SHP77 (cell line): ENCODE measurements at regions not wholly inside any gene's neighbourhood (a gene's known extent, or its start where the extent isn't known, plus 50 kb on each side); places are given as distances from the start of the nearest gene placed in this dataset.

Source experiments
- DNase-seq, 2 experiments: peaks; one replicate each; lab custom pipeline; 2025; lab: John Stamatoyannopoulos, UW

DNA sequence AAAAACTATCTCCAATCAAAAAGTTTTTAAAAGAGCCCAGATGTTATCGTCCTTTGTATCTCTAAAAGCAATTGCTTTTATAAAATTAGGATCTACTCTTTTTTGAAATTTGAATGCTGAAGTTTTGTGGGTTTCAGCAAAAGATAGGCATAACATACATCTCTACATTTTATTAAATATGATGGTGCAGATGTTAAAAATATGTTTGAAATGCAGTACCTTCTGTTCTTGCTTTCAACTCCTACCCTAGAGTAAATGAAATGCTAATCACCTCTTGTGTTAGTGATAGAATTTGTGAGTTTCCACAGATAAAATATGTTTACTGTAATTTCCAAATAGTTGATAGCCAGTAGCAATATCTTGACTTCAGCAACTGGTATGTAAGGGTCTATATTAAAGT is 95.7 kb upstream of the VPREB1 start:
- no peak for DNase-seq

- no peak for DNase-seq
Observed at GRCh38 chr22:22144858-22145257, 99.7 kb upstream of the VPREB1 start.

- no peak for DNase-seq
Observed at GRCh38 chr22:22143448-22143847, 101.1 kb upstream of the VPREB1 start.

DNA sequence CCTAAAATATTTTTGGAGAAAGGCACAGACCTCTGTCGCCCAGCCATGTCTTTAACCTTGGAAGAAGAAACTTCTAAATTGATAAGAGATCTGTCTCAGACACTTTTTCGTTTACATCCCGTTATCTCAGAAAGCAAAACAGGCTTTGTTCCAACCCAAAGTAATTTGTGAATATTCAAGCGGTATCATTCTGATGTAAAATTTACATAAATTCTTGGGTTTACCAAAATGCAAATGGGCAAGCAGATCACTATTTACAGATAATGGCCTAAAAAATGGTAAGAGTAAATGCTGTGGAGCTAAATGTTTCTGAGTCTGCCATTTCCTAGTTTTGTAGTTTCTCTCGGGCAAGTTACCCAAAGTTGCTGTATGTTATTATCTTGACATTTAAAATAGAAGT is 101.9 kb upstream of the VPREB1 start:
- DNase-seq = no peak

GRCh38 chr22:22141771-22142591 is 102.6 kb upstream of the VPREB1 start:
- no peak for DNase-seq

DNA sequence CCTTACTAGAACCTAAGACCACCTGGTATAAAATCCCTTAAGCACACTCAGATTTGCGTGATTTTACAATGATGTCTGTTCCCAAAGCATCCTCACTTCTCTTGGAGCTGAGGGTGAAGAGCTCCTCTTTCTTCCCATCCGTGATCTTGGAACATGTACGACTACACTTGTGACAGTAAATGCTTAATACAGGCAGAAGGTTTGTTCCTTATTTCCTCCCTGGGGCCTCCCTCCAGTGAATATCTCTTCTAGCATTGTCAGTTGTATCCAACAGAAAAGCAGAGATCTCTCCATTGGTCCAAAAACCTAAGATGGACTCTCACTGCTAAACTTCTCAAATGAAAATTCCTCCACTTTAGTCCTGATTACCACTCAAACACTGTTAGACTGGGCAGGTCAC is 103.6 kb upstream of the VPREB1 start:
- DNase-seq = no peak

DNA sequence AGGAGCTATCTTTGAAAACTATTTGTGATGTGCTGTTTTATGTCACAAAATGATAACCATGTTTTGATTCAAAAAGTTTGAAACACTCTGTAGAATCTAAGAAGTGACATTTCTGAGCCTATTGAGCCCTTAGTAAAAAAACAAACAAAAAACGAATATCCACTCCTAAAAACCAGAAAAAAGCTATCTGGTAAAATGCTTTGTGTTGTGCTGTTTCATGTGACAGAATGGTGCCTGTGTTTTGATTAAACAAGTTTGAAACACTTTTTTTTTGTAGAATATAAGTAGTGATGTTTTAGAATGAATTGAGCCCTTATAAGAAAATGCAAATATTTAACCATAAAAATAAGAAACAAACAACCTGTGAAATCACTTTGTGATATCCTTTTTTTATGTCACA is 105.2 kb upstream of the VPREB1 start:
- no peak for DNase-seq

DNA sequence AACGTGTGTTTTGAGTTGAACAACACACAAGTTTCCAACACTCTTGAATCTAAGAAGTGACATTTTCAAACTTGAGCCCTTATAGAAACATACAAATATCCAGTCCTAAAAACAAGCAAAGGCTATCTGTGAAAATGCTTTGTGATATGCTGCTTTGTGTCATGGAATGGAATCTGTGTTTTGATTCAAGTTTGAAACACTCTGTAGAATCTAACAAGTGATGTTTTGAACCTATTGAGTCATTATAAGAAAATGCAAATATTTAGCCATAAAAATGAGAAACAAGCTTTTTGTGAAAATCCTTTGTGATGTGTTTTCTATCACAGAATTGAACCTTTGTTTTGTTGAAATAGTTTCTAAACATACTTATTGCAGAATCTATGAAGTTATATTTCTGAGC is 105.7 kb upstream of the VPREB1 start:
- DNase-seq = no peak

DNA sequence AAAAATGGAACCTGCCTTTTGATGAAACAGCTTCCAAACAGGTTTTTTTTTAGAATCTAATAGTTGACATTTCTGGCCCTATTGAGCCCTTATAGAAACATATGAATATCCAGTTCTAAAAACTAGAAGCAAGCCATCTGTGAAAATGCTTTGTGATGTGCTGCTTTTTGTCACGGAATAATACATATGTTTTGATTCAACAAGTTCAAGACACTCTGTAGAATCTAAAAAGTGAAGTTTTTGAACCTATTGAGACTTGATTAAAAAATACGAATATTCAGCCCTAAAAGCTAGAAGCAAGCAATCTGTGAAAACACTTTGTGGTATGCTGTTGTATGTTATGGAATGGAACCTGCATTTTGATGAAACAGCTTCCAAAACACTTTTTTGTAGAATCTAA is 106.7 kb upstream of the VPREB1 start:
- no peak for DNase-seq

GRCh38 chr22:22133910-22134309 is 110.7 kb upstream of the VPREB1 start:
- no peak for DNase-seq

DNA sequence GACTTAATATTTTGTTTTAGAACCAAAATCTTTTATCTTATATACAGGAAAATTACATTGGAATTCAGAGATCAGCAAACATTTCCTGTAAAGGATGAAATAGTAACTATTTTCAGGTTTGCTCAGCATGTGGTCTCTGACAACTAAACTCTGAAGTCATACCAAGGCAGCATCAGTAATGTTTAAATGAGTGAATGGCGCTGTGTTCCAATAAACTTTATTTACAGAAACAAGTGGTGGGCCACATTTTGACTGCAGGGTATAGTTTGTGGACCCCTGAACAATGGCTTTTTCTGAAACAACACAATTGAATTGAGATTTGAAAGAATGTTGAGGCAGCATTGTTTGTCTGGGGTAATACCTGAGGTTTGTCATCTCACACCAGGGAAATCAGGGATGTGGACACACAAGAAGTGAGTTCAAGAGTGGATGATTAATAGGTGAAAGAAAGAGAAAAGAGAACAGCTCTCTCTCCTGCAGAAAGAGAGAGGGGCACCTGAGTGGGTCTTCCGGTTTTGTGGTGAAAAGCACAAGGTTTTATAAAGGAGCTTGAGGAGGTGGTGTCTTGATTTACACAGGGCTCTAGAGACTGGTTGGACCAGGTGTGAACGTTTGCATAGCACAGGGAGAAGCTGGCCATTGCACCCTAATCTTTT is 113.5 kb upstream of the VPREB1 start:
- DNase-seq = no peak

GRCh38 chr22:22129387-22129786 is 115.2 kb upstream of the VPREB1 start:
- no peak for DNase-seq

DNA sequence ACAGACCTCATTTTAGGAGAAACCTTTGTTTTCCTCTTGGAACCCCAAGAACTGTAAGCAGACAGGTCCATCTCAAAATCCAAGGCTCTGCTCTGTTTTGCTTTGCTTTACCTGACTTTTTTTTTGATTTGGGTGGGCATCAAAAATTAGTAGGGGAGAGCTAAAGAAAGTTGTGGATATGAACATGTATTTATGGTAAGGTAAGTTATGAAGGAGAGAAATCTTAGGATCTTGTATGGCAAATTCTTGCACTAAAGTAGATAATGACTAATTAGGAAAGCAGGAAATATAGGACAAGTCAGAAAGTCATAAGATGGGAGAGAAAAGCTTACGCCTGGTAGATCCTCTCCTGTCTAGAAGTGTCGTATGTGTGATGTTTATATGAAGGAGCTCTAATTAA is 116.1 kb upstream of the VPREB1 start:
- no peak for DNase-seq

DNA sequence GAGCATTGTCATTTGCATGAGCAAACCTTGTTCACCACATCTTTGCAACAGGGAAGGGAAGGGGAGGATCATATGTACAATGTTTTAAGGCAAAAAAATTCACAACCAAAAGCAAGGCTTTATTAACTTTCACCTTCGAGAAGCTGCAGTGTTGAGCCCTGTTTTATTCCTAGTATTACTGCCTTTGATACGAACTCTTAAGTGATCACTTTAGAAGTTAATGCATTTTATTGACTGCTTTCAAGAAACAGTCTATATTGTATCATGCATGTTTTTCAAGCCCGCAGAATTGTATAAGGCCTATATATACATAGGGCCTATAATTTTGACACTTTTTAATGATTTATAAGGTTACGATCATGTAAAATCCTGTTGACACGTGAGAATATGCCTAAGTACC is 117.5 kb upstream of the VPREB1 start:
- DNase-seq = no peak

DNA sequence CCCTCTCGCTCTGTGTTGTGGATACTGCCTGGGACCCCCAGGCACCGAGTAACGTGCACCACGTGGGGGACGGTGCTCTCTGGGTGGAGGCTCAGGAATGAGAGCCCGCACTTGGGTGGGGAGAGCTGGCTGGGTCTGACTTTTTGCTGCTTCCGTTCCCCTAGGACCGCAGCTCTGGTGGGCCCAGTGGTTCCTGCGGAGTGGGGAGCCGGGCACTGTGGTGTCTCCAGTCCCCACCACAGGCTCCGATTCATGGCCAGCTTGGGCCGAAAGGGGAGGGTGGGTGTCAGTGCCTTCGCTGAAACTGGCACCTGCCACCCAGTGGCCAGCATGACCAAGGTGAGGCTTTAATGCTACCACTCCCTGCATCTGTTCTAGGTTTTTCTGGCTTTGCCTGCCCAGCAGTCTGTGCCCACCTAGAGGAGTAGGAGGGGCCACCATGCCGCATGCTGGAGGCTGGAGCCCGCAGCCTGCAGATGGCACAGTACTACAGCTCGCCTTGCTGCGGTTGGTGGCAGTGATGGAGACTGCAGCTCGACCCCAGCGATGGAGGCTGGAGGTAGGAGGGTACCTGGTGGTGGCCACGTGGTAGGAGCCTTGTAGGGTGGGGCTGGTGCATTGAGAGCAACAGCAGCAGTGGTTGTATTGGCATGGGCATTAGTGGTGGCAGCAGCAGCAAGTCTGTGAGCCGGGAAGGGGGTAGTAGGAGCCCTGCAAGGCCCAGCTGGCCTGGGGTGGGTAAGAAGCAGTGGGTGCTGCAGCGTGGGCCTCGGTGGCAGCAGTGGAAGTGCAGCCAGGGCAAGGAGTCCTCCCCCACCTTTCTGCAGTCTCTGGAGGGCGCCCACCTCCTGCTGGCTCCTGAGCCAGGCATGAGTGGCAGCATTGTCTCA is 118.8 kb upstream of the VPREB1 start:
- DNase-seq = no peak

GRCh38 chr22:22125028-22125578 is 119.5 kb upstream of the VPREB1 start:
- no peak for DNase-seq

- no peak for DNase-seq
Observed at GRCh38 chr22:22124374-22124773, 120.2 kb upstream of the VPREB1 start.

DNA sequence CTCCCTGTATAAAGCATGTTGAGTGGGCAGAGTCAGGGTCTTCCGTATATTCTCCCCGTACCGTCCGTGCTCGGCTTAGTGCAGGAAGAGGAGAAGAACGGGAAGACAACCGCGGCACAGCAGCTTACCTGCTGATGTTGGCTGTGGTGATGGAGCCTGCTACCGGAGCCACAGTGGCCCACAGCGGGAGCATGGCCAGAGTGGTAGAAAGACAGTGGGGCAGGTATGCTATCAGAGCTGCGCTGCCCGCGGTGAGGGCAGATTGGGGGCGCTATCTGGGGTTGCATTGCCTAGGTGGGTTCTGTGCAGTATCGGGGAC is 120.7 kb upstream of the VPREB1 start:
- no peak for DNase-seq

- DNase-seq = no peak
Observed at GRCh38 chr22:22123118-22123959, 121.2 kb upstream of the VPREB1 start.

DNA sequence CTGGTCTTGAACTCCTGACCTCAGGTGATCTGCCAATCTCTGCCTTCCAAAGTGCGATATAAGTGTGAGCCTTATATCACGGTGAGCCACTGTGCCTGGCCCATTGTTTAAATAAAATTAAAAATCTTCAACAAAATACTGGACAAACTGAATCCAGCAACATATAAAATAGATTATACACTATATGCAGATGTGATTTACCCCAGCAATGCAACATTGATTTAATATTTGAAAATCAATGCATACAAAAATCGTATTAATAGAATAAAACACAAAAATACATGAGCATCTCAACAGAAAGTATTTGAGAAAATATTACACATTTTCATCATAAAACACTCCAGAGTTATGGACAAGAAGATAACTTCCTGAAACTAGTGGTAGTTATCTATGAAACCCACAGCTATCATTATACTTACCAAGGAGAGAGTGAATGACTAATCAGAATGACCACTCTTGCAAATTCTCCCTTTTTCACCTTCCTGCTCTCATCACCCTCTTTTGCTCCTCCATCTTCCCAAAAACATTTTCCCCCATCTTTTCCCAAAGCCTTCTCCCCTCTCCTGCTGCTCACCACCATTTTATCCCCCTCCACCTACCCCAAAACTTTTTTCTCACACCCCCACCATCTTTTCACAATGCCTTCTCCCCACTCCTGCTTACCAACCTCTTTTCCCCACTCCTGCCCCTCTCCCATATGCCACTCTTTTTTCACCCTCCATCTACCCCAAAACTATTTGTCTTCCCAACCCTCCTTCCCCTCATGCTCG is 122.1 kb upstream of the VPREB1 start:
- DNase-seq = no peak

- no peak for DNase-seq
Observed at GRCh38 chr22:22121445-22121844, 123.1 kb upstream of the VPREB1 start.
